ENCODE measurements at regions not wholly inside any gene's neighbourhood (a gene's known extent, or its start where the extent isn't known, plus 50 kb on each side); places are given as distances from the start of the nearest gene placed in this dataset.

DNA sequence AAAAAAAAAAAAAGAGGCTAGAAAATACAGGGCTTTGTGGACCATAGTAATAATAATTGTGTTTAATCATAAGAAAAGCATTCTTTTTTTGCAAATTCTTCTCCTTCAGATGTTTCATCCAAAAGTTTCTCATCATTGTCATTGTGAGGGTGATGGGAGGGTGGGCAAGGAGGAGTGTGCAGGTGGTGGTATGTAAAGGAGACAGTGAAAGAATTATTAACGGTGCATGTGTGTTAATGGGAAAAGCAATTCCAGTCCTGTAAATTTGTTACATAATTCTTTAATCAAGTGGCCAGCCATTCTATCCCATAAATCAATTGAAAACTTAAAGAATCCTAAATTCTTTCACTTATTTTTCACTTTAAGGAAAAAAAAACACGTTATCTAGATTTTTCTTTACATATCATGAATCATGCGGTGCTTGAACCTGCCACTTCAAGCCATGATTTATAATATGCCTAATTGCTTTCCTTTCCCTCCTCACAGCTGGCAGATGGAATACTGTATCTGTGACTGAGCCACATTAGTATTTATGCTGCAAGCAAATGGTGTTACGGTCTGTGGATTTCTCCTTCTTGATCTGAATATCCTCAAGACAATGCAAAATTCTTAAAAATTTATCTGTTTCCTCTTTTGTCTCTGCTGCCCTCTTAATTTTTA lies 318.5 kb downstream of the JRKL start:
- DNase-seq (ENCODE audit: low read depth), result no peak
- TF ChIP-seq, protein P1, sequence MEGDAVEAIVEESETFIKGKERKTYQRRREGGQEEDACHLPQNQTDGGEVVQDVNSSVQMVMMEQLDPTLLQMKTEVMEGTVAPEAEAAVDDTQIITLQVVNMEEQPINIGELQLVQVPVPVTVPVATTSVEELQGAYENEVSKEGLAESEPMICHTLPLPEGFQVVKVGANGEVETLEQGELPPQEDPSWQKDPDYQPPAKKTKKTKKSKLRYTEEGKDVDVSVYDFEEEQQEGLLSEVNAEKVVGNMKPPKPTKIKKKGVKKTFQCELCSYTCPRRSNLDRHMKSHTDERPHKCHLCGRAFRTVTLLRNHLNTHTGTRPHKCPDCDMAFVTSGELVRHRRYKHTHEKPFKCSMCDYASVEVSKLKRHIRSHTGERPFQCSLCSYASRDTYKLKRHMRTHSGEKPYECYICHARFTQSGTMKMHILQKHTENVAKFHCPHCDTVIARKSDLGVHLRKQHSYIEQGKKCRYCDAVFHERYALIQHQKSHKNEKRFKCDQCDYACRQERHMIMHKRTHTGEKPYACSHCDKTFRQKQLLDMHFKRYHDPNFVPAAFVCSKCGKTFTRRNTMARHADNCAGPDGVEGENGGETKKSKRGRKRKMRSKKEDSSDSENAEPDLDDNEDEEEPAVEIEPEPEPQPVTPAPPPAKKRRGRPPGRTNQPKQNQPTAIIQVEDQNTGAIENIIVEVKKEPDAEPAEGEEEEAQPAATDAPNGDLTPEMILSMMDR (IDR thresholded peaks at IDR 0.05; ENCODE audit: insufficient read depth, low read length), result no peak
- H3K4me3 ChIP-seq (ENCODE audit: low read depth, low read length), result no peak overlapping the region

DNA sequence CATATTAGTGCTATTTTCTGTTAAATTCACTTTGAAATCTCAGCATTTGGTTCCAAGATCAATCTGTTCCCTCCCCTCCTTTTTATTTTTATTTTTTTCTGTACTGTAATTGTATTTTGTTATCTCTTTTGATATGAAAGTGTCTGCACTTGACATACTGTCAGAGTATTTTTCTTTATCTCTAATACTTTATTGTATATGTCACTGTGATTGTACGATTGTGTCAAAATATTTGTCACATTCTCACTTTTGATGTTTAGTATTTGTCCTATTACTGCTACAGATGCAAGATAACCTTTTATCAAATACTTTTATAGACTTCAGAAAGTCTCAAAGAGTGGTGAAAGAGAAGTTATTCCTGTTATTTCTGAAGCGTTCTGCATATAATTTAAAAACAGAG lies 323.5 kb downstream of the JRKL start:
- no peak for DNase-seq (ENCODE audit: low read depth)
- TF ChIP-seq, protein P1 (IDR thresholded peaks at IDR 0.05; ENCODE audit: insufficient read depth, low read length), result no peak
- no peak overlapping the region for H3K4me3 ChIP-seq (ENCODE audit: low read depth, low read length)

- H3K4me3 ChIP-seq (ENCODE audit: low read depth, low read length), result no peak overlapping the region
- no peak for DNase-seq (ENCODE audit: low read depth)
- TF ChIP-seq, protein P1 (IDR thresholded peaks at IDR 0.05; ENCODE audit: insufficient read depth, low read length), result no peak
These were observed 324.9 kb downstream of the JRKL start for GRCh38 chr11:96714689-96715088.

DNA sequence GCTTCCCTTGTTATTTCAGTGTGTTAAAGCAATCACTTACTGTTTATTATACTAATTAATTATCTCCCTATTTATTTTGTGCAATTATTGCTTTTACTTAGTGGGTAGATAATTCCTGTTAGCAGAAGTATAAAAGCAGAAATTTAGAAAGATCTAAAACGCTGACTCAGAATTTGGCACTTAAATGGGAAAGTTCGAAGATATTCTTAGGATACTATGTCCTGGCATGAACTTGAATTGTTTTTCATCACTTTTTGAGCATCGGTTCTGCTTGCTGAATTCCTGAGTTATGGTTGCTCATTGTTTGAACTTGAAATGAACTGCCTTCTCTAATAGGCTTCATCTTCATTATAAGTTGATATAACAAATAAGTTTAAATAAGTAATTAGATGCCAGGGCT lies 325.4 kb downstream of the JRKL start:
- DNase-seq (ENCODE audit: low read depth), result peak; percentile 21
- TF ChIP-seq, protein P1 (IDR thresholded peaks at IDR 0.05; ENCODE audit: insufficient read depth, low read length), result no peak
- no peak overlapping the region for H3K4me3 ChIP-seq (ENCODE audit: low read depth, low read length)

GRCh38 chr11:96736601-96737000 lies 346.8 kb downstream of the JRKL start:
- peak; percentile 39 for DNase-seq (ENCODE audit: low read depth)
- TF ChIP-seq, protein P1 (IDR thresholded peaks at IDR 0.05; ENCODE audit: insufficient read depth, low read length), result no peak
- H3K4me3 ChIP-seq (ENCODE audit: low read depth, low read length), result no peak overlapping the region

- TF ChIP-seq, protein P1 (IDR thresholded peaks at IDR 0.05; ENCODE audit: insufficient read depth, low read length), result no peak
- no peak for DNase-seq (ENCODE audit: low read depth)
- no peak overlapping the region for H3K4me3 ChIP-seq (ENCODE audit: low read depth, low read length)
These were observed 348.5 kb downstream of the JRKL start for GRCh38 chr11:96738311-96738710.

DNA sequence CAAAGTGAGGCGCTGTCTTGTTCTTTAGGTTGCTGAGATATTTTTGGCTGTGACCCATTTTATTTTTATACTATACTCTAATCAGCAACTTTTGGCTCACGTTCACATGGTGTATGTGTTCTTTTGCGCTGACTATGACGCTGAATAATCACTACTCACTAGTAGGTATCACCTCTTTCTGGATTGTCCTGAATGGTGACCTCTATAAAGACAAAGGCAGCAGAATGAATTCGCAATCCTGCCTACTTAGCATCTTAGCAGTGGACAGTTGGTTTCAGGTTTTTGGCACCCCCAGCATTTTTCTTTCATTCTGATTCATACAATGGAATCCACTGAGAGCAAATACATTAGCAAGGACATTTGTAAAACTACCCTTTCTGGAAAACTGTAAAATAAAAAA lies 351.3 kb downstream of the JRKL start:
- TF ChIP-seq, protein P1 (IDR thresholded peaks at IDR 0.05; ENCODE audit: insufficient read depth, low read length), result no peak
- DNase-seq (ENCODE audit: low read depth), result peak; percentile 51
- H3K4me3 ChIP-seq (ENCODE audit: low read depth, low read length), result no peak overlapping the region

Data from fibroblast of the aortic adventitia (primary cell).